Esophagus (tissue), 2 donors: ENCODE measurements at regions not wholly inside any gene's neighbourhood (a gene's known extent, or its start where the extent isn't known, plus 50 kb on each side); places are given as distances from the start of the nearest gene placed in this dataset.

Source experiments
- H3K27ac ChIP-seq, 2 donors: one replicate each; pipeline ENCODE4 v1.5.1; 2013; ENCODE audit warnings: low read depth in 2 of 2, mild to moderate bottlenecking in 2 of 2, inconsistent platforms in 1 of 2, low read length in 1 of 2, moderate library complexity in 1 of 2
- H3K27me3 ChIP-seq, 2 donors: one replicate each; pipeline ENCODE4 v1.6.1; 2013; ENCODE audit warnings: low read length in 2 of 2, control low read depth in 1 of 2, mild to moderate bottlenecking in 1 of 2; ENCODE audit not compliant: insufficient read depth in 2 of 2, control insufficient read depth in 1 of 2
- H3K36me3 ChIP-seq, 2 donors: one replicate each; pipeline ENCODE4 v1.6.1; 2013; ENCODE audit warnings: low read length in 1 of 2; ENCODE audit not compliant: control insufficient read depth in 2 of 2, insufficient read depth in 2 of 2
- H3K4me1 ChIP-seq, 2 donors: one replicate each; pipeline ENCODE4 v1.6.1; 2013; ENCODE audit warnings: low read length in 1 of 2; ENCODE audit not compliant: control insufficient read depth in 2 of 2, insufficient read depth in 2 of 2
- H3K4me3 ChIP-seq, 2 donors: one replicate each; pipeline ENCODE4 v1.5.1; 2013; ENCODE audit warnings: low read length in 2 of 2, mild to moderate bottlenecking in 2 of 2, low read depth in 1 of 2, moderate library complexity in 1 of 2
- H3K9me3 ChIP-seq, 2 donors: one replicate each; pipeline ENCODE4 v1.6.1; 2013; ENCODE audit warnings: mild to moderate bottlenecking in 2 of 2, low read depth in 1 of 2, low read length in 1 of 2, moderate library complexity in 1 of 2; ENCODE audit not compliant: control insufficient read depth in 2 of 2, insufficient read depth in 1 of 2
- WGBS, 2 donors: extraction: QIAGEN DNeasy Blood & Tissue Kit; methylation state at CpG; one replicate each; pipeline ENCODE4 v1.1.7; 2013; 5-methylcytosine and 5-hydroxymethylcytosine counted together
- donor health status: healthy with polysubstance abuse.
- donor health status: Bipolar disorder and iron deficiency.

- Histone ChIP-seq H3K9me3 (no peaks in the 10 kb centered on the region), H3K4me1 (no peaks in the 10 kb centered on the region), H3K27me3 (no peaks in the 10 kb centered on the region), H3K27ac (no peak overlapping the region), H3K36me3 (no peaks in the 10 kb centered on the region), H3K4me3 (no peak overlapping the region)
- WGBS, 2 donors, result 66% methylated on average over 8 of the region's 8 CpGs
Measured at GRCh38 chr13:75161804-75162203, 320.2 kb downstream of the TBC1D4 start.

GRCh38 chr13:75160984-75161383 is 321.0 kb downstream of the TBC1D4 start:
- Histone ChIP-seq H3K4me1 (no peaks in the 10 kb centered on the region), H3K9me3 (no peaks in the 10 kb centered on the region)
- 84 to 87% methylated on average over 1 of the region's 1 CpG for WGBS, 2 donors

GRCh38 chr13:75154331-75154730 is 327.6 kb downstream of the TBC1D4 start:
- H3K4me3 ChIP-seq, result no peak overlapping the region
- H3K4me1 ChIP-seq, result no peaks in the 10 kb centered on the region
- H3K27ac ChIP-seq, result no peak overlapping the region
- H3K27me3 ChIP-seq, result no peaks in the 10 kb centered on the region
- H3K9me3 ChIP-seq, result no peaks in the 10 kb centered on the region
- H3K36me3 ChIP-seq, result no peaks in the 10 kb centered on the region
- 58 to 62% methylated on average over 4 of the region's 4 CpGs for WGBS, 2 donors

More at GRCh38 chr13:75160984-75161383, 321.0 kb downstream of the TBC1D4 start:
- Histone ChIP-seq H3K27ac (no peak overlapping the region), H3K4me3 (no peak overlapping the region), H3K36me3 (no peaks in the 10 kb centered on the region), H3K27me3 (no peaks in the 10 kb centered on the region)

- Histone ChIP-seq H3K9me3 (no peaks in the 10 kb centered on the region), H3K4me3 (no peak overlapping the region), H3K27me3 (no peaks in the 10 kb centered on the region), H3K27ac (no peak overlapping the region), H3K4me1 (no peaks in the 10 kb centered on the region), H3K36me3 (no peaks in the 10 kb centered on the region)
Measured at GRCh38 chr13:75153834-75154233, 328.1 kb downstream of the TBC1D4 start.

GRCh38 chr13:75153386-75153785 is 328.6 kb downstream of the TBC1D4 start:
- H3K4me1 ChIP-seq, result no peaks in the 10 kb centered on the region
- H3K27me3 ChIP-seq, result no peaks in the 10 kb centered on the region
- no peaks in the 10 kb centered on the region for H3K9me3 ChIP-seq
- H3K27ac ChIP-seq, result no peak overlapping the region
- H3K36me3 ChIP-seq, result no peaks in the 10 kb centered on the region
- H3K4me3 ChIP-seq, result no peak overlapping the region
- whole genome bisulfite sequencing, 2 donors, result 59 to 69% methylated on average over 4 of the region's 4 CpGs

GRCh38 chr13:75151081-75151643 is 330.8 kb downstream of the TBC1D4 start:
- H3K9me3 ChIP-seq, result no peaks in the 10 kb centered on the region
- H3K4me1 ChIP-seq, result no peaks in the 10 kb centered on the region
- 50 to 57% methylated on average over 3 of the region's 3 CpGs for WGBS, 2 donors
- H3K27ac ChIP-seq, result no peak overlapping the region
- H3K4me3 ChIP-seq, result no peak overlapping the region
- H3K27me3 ChIP-seq, result no peaks in the 10 kb centered on the region
- no peaks in the 10 kb centered on the region for H3K36me3 ChIP-seq

GRCh38 chr13:75149776-75150175 is 332.2 kb downstream of the TBC1D4 start:
- H3K9me3 ChIP-seq, result no peaks in the 10 kb centered on the region

GRCh38 chr13:75147946-75148345 is 334.0 kb downstream of the TBC1D4 start:
- no peak overlapping the region for H3K27ac ChIP-seq
- WGBS, 2 donors, result 69 to 80% methylated on average over 5 of the region's 5 CpGs
- H3K27me3 ChIP-seq, result no peaks in the 10 kb centered on the region
- H3K4me3 ChIP-seq, result no peak overlapping the region
- no peaks in the 10 kb centered on the region for H3K9me3 ChIP-seq
- H3K36me3 ChIP-seq, result no peaks in the 10 kb centered on the region
- H3K4me1 ChIP-seq, result no peaks in the 10 kb centered on the region

More at GRCh38 chr13:75149776-75150175, 332.2 kb downstream of the TBC1D4 start:
- H3K36me3 ChIP-seq, result no peaks in the 10 kb centered on the region
- H3K27ac ChIP-seq, result no peak overlapping the region
- no peak overlapping the region for H3K4me3 ChIP-seq
- H3K4me1 ChIP-seq, result no peaks in the 10 kb centered on the region
- no peaks in the 10 kb centered on the region for H3K27me3 ChIP-seq

- Histone ChIP-seq H3K27me3 (no peaks in the 10 kb centered on the region), H3K4me1 (no peaks in the 10 kb centered on the region), H3K27ac (no peak overlapping the region), H3K36me3 (no peaks in the 10 kb centered on the region), H3K4me3 (no peak overlapping the region), H3K9me3 (no peaks in the 10 kb centered on the region)
- 88 to 97% methylated on average over 1 of the region's 1 CpG for WGBS, 2 donors
Measured at GRCh38 chr13:75146436-75146835, 335.5 kb downstream of the TBC1D4 start.

- Histone ChIP-seq H3K27me3 (no peaks in the 10 kb centered on the region), H3K27ac (no peak overlapping the region), H3K4me3 (no peak overlapping the region), H3K36me3 (no peaks in the 10 kb centered on the region), H3K9me3 (no peaks in the 10 kb centered on the region), H3K4me1 (no peaks in the 10 kb centered on the region)
- 46 to 71% methylated on average over 1 of the region's 1 CpG for WGBS, 2 donors
Measured at GRCh38 chr13:75145927-75146326, 336.0 kb downstream of the TBC1D4 start.
